Upper lobe of left lung (tissue), 6 donors: ENCODE measurements at regions not wholly inside any gene's neighbourhood (a gene's known extent, or its start where the extent isn't known, plus 50 kb on each side); places are given as distances from the start of the nearest gene placed in this dataset.

Experiments used
- ATAC-seq, 2 donors: fragments of 200-7000 bp; cut with Tn5 transposase; one replicate each; pipeline ENCODE4 v1.9.1; 2022; ENCODE audit warnings: mild to moderate bottlenecking in 2 of 2, moderate library complexity in 2 of 2; ENCODE audit not compliant: low FRiP score in 2 of 2
- DNase-seq, 2 donors: peaks; one replicate each; pipeline ENCODE4 v3.0.0-alpha.2; 2019 to 2020
- H3K27ac ChIP-seq, 4 donors: fragments of 200-600 bp; sonication (generic); one replicate each; pipeline ENCODE4 v1.5.1; 2016 to 2019
- H3K27me3 ChIP-seq, 4 donors: fragments of 200-600 bp; sonication (generic); one replicate each; pipeline ENCODE4 v1.5.1; 2017 to 2019
- H3K36me3 ChIP-seq, 4 donors: fragments of 200-600 bp; sonication (generic); one replicate each; pipeline ENCODE4 v1.5.1; 2016 to 2019
- H3K4me1 ChIP-seq, 4 donors: fragments of 200-600 bp; sonication (generic); one replicate each; pipeline ENCODE4 v1.5.1; 2018 to 2019
- H3K4me3 ChIP-seq, 4 donors: fragments of 200-600 bp; sonication (generic); one replicate each; pipeline ENCODE4 v1.5.1; 2017 to 2019; ENCODE audit warnings: mild to moderate bottlenecking in 2 of 4, moderate library complexity in 1 of 4
- H3K9me3 ChIP-seq, 4 donors: fragments of 200-600 bp; sonication (generic); one replicate each; pipeline ENCODE4 v1.5.1; 2018 to 2019
- EP300 ChIP-seq, 4 donors: sonication (generic); formaldehyde crosslinking; IDR thresholded peaks; one replicate each; pipeline ENCODE4 v1.5.1; 2017; ENCODE audit warnings: antibody characterized with exemption in 4 of 4, control low read depth in 2 of 4
- POLR2A ChIP-seq, 4 donors: fragments of 450-650 bp; IDR thresholded peaks; one replicate each; pipeline ENCODE4 v1.5.1; 2016 to 2017; ENCODE audit warnings: antibody characterized with exemption in 4 of 4, mild to moderate bottlenecking in 2 of 4
- POLR2AphosphoS5 ChIP-seq, 2 donors: sonication (generic); formaldehyde crosslinking; IDR thresholded peaks; one replicate each; pipeline ENCODE4 v1.5.1; 2017; ENCODE audit warnings: antibody characterized with exemption in 2 of 2
- WGBS, 2 donors: methylation state at CpG; one replicate each; pipeline ENCODE4 v1.1.5; 2017 to 2018; 5-methylcytosine and 5-hydroxymethylcytosine counted together
- TF ChIP-seq, protein P1 (sequence below), 6 experiments: fragments of 450-650 bp in 4 of 6; fragments of 200-600 bp in 2 of 6; sonication (generic) in 2 of 6; IDR thresholded peaks; one replicate each; pipeline ENCODE4 v1.5.1; 2016 to 2019; ENCODE audit warnings: antibody characterized with exemption in 6 of 6
- donor health status: DM: no; HTN: no; CAD: no; lungs with moderate emphysema.
- donor health status: DM: no; HTN: yes; CAD: no; lungs with severe emphysema.

DNA sequence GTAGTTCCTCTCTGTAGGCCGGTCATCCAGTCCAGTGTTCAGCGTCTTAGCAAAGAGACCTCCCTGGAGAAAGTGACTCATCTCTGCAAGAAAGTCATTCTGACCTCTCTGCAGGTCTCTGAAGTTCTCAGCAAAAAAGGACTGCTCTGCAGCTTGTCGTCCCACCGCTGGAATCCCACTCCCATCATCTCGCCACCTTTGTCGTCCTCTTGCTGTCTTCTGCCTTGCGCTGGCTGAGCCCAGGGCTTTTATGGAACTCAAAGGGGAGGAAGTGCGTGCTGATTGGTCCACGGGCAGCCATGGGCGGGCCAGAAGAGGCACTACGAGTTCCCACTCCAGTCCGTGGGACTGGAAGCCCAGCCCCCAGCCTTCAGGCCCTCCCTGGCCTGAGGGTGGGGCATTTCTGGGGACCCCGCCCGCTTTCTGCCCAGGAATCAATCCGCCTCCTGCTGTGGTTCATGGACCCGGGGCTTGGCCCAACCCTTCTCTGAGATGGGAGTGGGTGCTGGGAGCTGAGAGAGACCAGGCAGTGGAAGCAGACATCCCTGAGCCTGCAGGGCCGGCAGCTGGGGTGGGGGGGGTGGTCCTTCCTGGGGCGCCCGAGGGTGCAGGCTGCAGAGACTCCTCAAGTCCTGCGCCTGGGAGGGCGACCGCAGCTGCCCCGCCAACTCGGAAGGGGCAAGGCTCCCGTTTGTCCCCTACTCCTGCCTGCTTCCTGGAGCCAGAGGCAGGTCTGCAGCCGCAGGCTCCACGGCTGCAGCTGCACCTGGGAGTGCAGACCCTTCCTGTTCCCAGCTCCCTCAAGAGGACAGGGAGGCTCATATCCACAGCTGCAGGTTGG, 660.7 kb upstream of the RAB6C start:
- H3K9me3 ChIP-seq = no peaks in the 10 kb centered on the region
- H3K4me1 ChIP-seq = no peaks in the 10 kb centered on the region
- no peaks in the 10 kb centered on the region for H3K36me3 ChIP-seq
- ATAC-seq = no peak
- 78 to 82% methylated on average over 12 to 18 of the region's 27 CpGs for WGBS, 2 donors
- H3K4me3 ChIP-seq = no peak overlapping the region
- H3K27me3 ChIP-seq = no peaks in the 10 kb centered on the region
- H3K27ac ChIP-seq = no peak overlapping the region
- TF ChIP-seq POLR2A (IDR thresholded peaks at IDR 0.05) (no peak), EP300 (IDR thresholded peaks at IDR 0.05) (no peak), POLR2AphosphoS5 (IDR thresholded peaks at IDR 0.05) (no peak)
- TF ChIP-seq, protein P1, sequence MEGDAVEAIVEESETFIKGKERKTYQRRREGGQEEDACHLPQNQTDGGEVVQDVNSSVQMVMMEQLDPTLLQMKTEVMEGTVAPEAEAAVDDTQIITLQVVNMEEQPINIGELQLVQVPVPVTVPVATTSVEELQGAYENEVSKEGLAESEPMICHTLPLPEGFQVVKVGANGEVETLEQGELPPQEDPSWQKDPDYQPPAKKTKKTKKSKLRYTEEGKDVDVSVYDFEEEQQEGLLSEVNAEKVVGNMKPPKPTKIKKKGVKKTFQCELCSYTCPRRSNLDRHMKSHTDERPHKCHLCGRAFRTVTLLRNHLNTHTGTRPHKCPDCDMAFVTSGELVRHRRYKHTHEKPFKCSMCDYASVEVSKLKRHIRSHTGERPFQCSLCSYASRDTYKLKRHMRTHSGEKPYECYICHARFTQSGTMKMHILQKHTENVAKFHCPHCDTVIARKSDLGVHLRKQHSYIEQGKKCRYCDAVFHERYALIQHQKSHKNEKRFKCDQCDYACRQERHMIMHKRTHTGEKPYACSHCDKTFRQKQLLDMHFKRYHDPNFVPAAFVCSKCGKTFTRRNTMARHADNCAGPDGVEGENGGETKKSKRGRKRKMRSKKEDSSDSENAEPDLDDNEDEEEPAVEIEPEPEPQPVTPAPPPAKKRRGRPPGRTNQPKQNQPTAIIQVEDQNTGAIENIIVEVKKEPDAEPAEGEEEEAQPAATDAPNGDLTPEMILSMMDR (IDR thresholded peaks at IDR 0.05) = no peak
- DNase-seq = peak in 1 of 2 donors; percentile 70

DNA sequence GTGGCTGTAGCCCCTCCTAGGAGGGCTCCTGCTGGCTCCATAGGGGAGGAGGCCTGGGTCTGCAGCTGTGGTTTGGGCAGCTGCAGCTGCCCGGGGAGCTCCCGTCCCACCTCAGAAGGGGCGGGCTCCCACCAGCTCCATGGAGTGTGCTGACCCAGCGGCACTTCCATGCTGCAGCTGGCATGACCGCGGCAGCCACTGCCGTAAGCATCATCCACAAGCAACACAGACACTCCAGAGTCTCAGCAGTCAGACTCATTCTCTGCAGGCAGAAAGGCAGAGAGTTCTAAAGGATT, 660.1 kb upstream of the RAB6C start:
- H3K4me1 ChIP-seq = no peaks in the 10 kb centered on the region
- H3K36me3 ChIP-seq = no peaks in the 10 kb centered on the region
- ATAC-seq = no peak
- no peak overlapping the region for H3K27ac ChIP-seq
- no peaks in the 10 kb centered on the region for H3K27me3 ChIP-seq
- no peak for DNase-seq
- no peak overlapping the region for H3K4me3 ChIP-seq
- TF ChIP-seq POLR2A (IDR thresholded peaks at IDR 0.05) (no peak), EP300 (IDR thresholded peaks at IDR 0.05) (no peak), POLR2AphosphoS5 (IDR thresholded peaks at IDR 0.05) (no peak)
- TF ChIP-seq, protein P1 (IDR thresholded peaks at IDR 0.05) = no peak
- 87 to 92% methylated on average over 7 of the region's 7 CpGs for WGBS, 2 donors
- H3K9me3 ChIP-seq = no peaks in the 10 kb centered on the region

DNA sequence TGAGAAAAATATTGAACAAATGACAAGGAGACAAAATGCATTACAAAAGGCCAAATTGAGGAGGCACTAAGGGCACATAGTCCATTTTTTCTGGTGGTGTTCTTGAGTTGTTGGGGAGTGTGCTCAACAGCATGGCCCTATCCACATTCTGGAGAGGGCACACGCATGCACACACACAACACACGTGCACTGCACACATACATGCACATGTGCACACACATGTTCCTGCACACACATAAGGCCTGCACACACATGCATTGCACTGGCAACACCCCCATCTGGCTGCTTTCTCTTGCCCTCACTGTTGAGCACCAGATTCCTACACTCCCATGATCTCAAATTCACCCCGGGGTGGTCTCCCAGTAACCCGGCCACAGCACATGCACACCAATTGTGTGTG, 659.2 kb upstream of the RAB6C start:
- 89 to 94% methylated on average over 4 of the region's 4 CpGs for WGBS, 2 donors
- DNase-seq (no peak), ATAC-seq (peak in 1 of 2 donors; percentile 59)
- TF ChIP-seq, protein P1 (IDR thresholded peaks at IDR 0.05) = no peak
- TF ChIP-seq POLR2AphosphoS5 (IDR thresholded peaks at IDR 0.05) (no peak), EP300 (IDR thresholded peaks at IDR 0.05) (no peak), POLR2A (IDR thresholded peaks at IDR 0.05) (no peak)
- H3K36me3 ChIP-seq = no peaks in the 10 kb centered on the region
- no peak overlapping the region for H3K4me3 ChIP-seq
- H3K4me1 ChIP-seq = no peaks in the 10 kb centered on the region
- H3K9me3 ChIP-seq = no peaks in the 10 kb centered on the region
- no peaks in the 10 kb centered on the region for H3K27me3 ChIP-seq
- H3K27ac ChIP-seq = no peak overlapping the region

DNA sequence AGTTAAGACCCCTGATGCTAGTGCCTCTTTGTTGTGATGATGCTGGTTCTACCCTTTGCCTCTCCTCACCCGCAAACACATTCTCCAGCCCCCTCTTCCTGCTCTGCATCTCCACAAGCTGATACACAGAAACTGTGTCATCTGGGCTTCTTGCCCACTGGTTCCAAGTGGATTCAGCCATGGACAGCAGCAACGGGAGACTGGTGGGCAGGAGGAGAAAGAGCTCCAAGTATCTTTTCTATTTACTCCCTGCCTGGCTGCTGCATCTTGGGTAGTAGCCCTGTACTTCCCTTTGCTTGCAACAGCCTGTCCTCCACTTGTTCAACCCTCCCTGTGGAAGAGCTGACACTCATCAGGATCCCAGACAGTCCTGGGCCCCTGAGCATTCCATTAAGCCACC, 655.1 kb upstream of the RAB6C start:
- WGBS, 2 donors = 78 to 79% methylated on average over 2 of the region's 2 CpGs
- Histone ChIP-seq H3K4me3 (no peak overlapping the region), H3K27ac (no peak overlapping the region), H3K36me3 (no peaks in the 10 kb centered on the region), H3K4me1 (no peaks in the 10 kb centered on the region), H3K27me3 (no peaks in the 10 kb centered on the region), H3K9me3 (no peaks in the 10 kb centered on the region)
- ATAC-seq = no peak
- TF ChIP-seq EP300 (IDR thresholded peaks at IDR 0.05) (no peak), POLR2A (IDR thresholded peaks at IDR 0.05) (no peak), POLR2AphosphoS5 (IDR thresholded peaks at IDR 0.05) (no peak)
- TF ChIP-seq, protein P1 (IDR thresholded peaks at IDR 0.05) = no peak
- no peak for DNase-seq

DNA sequence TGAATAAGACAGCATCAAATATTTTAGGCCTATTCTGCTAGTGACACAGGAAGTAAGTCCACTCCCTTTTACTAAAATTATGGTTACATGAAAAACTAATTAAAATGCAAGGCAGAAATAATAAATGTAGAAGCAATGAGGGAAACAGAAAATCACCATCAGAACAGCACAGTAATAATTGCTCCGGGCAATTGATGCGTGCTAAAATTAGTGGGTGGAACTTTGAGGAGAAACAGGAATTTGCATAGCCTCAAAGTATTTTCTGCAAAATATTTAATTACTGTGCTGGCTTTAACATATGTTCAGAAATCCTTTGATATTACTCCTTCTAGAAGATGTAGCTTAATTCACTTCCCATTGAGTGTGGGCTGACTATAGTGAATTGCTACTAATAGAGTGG, 654.3 kb upstream of the RAB6C start:
- no peaks in the 10 kb centered on the region for H3K36me3 ChIP-seq
- no peak for TF ChIP-seq EP300 (IDR thresholded peaks at IDR 0.05)
- no peak for TF ChIP-seq POLR2AphosphoS5 (IDR thresholded peaks at IDR 0.05)
- no peak for TF ChIP-seq POLR2A (IDR thresholded peaks at IDR 0.05)
- TF ChIP-seq, protein P1 (IDR thresholded peaks at IDR 0.05) = no peak
- 71 to 100% methylated on average over 2 of the region's 2 CpGs for WGBS, 2 donors
- no peak overlapping the region for H3K27ac ChIP-seq
- no peaks in the 10 kb centered on the region for H3K27me3 ChIP-seq
- DNase-seq (no peak), ATAC-seq (no peak)
- no peaks in the 10 kb centered on the region for H3K9me3 ChIP-seq
- no peaks in the 10 kb centered on the region for H3K4me1 ChIP-seq
- no peak overlapping the region for H3K4me3 ChIP-seq
